KMS-11 (cell line): ENCODE measurements at regions not wholly inside any gene's neighbourhood (a gene's known extent, or its start where the extent isn't known, plus 50 kb on each side); places are given as distances from the start of the nearest gene placed in this dataset.

Source experiments
- H2AFZ ChIP-seq: fragments of 200-600 bp; sonication (generic); 2 replicates; pipeline ENCODE4 v1.6.1; 2016; ENCODE audit warnings: antibody characterized with exemption, mixed run types, low read depth
- H3K27ac ChIP-seq: fragments of 200-600 bp; sonication (generic); 2 replicates; pipeline ENCODE4 v1.6.1; 2016; ENCODE audit warnings: mild to moderate bottlenecking, mixed run types
- H3K27me3 ChIP-seq: fragments of 200-600 bp; sonication (generic); 2 replicates; pipeline ENCODE4 v1.6.1; 2017; ENCODE audit warnings: mild to moderate bottlenecking, low read depth, mixed run types, moderate library complexity; ENCODE audit not compliant: insufficient read depth
- H3K36me3 ChIP-seq: fragments of 200-600 bp; sonication (generic); 2 replicates; pipeline ENCODE4 v1.6.1; 2017; ENCODE audit warnings: mild to moderate bottlenecking, mixed run types; ENCODE audit not compliant: insufficient read depth
- H3K4me1 ChIP-seq: fragments of 200-600 bp; sonication (generic); 2 replicates; pipeline ENCODE4 v1.6.1; 2016; ENCODE audit warnings: mild to moderate bottlenecking, low read depth, mixed run types; ENCODE audit not compliant: poor library complexity, severe bottlenecking
- H3K4me2 ChIP-seq: fragments of 200-600 bp; sonication (generic); 2 replicates; pipeline ENCODE4 v1.7.0; 2016; ENCODE audit warnings: mild to moderate bottlenecking, mixed run types
- H3K4me3 ChIP-seq: fragments of 200-600 bp; sonication (generic); IDR thresholded peaks from 2 replicates; pipeline ENCODE4 v1.6.1; 2017; ENCODE audit warnings: low read depth, low read length, mixed read lengths; ENCODE audit not compliant: insufficient read depth
- H3K79me2 ChIP-seq: fragments of 200-600 bp; sonication (generic); 2 replicates; pipeline ENCODE4 v1.6.1; 2016; ENCODE audit warnings: low read depth, mixed run types; ENCODE audit not compliant: insufficient read depth
- H3K9ac ChIP-seq: fragments of 200-600 bp; sonication (generic); 2 replicates; pipeline ENCODE4 v1.6.1; 2016; ENCODE audit warnings: mild to moderate bottlenecking, mixed run types
- H4K20me1 ChIP-seq: fragments of 200-600 bp; sonication (generic); 2 replicates; pipeline ENCODE4 v1.6.1; 2016; ENCODE audit warnings: mild to moderate bottlenecking, mixed run types; ENCODE audit not compliant: insufficient read depth
- TF ChIP-seq, protein P1 (sequence below): fragments of 200-600 bp; sonication (generic); conservative IDR thresholded peaks from 2 replicates; pipeline ENCODE4 v1.6.1; 2017; ENCODE audit warnings: low read depth, mild to moderate bottlenecking, antibody characterized with exemption, low read length, moderate library complexity, mixed read lengths

DNA sequence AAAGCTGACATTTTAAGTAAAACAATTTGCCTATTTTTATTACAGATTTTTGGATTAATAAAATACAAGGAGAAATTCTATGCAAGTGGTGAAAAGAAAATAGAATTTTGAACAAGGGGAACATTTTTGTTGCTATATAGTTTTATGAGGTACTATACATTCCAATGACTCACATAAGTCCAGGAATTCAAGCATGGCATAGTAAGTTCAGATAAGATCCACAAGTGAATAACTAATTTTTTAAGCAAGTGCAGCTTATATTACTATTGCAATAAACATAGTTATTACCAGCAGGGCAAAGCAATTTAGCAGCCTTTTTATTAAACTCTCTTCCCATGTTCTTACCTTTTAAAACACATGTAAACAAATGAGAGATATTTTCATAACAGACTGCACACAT, 1123.5 kb upstream of the LRRN3 start:
- H3K27ac ChIP-seq = no peak overlapping the region
- TF ChIP-seq, protein P1, sequence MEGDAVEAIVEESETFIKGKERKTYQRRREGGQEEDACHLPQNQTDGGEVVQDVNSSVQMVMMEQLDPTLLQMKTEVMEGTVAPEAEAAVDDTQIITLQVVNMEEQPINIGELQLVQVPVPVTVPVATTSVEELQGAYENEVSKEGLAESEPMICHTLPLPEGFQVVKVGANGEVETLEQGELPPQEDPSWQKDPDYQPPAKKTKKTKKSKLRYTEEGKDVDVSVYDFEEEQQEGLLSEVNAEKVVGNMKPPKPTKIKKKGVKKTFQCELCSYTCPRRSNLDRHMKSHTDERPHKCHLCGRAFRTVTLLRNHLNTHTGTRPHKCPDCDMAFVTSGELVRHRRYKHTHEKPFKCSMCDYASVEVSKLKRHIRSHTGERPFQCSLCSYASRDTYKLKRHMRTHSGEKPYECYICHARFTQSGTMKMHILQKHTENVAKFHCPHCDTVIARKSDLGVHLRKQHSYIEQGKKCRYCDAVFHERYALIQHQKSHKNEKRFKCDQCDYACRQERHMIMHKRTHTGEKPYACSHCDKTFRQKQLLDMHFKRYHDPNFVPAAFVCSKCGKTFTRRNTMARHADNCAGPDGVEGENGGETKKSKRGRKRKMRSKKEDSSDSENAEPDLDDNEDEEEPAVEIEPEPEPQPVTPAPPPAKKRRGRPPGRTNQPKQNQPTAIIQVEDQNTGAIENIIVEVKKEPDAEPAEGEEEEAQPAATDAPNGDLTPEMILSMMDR = no peak
- no peaks in the 10 kb centered on the region for H3K4me1 ChIP-seq
- no peaks in the 10 kb centered on the region for H4K20me1 ChIP-seq
- H3K79me2 ChIP-seq = no peaks in the 10 kb centered on the region
- H3K27me3 ChIP-seq = no peaks in the 10 kb centered on the region
- no peak overlapping the region for H2AFZ ChIP-seq
- no peaks in the 10 kb centered on the region for H3K36me3 ChIP-seq
- no peak overlapping the region for H3K4me2 ChIP-seq
- H3K4me3 ChIP-seq = no peak overlapping the region
- no peak overlapping the region for H3K9ac ChIP-seq

DNA sequence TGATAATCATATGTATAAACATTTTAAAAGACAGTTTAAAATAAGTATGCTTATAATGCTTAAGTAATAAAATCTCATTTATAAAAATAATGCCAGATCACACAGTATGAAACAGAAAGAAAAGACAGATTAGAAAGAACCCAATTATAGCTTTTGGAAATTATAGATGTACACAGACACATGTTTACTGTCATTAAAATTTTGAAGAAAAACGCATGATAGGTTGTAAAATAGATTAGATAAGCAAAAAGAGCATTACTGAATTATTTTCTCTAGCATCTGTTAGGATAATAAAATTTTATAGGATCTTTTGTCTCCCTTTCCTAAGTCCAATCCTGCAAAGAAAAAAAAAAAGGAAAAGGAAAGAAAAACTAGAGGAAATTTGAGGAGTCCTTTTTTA, 1107.3 kb upstream of the LRRN3 start:
- H3K27ac ChIP-seq = no peak overlapping the region
- H3K9ac ChIP-seq = no peak overlapping the region
- TF ChIP-seq, protein P1 = no peak
- H4K20me1 ChIP-seq = no peaks in the 10 kb centered on the region
- no peak overlapping the region for H3K4me3 ChIP-seq
- no peaks in the 10 kb centered on the region for H3K79me2 ChIP-seq
- H3K36me3 ChIP-seq = no peaks in the 10 kb centered on the region
- no peak overlapping the region for H2AFZ ChIP-seq
- H3K4me1 ChIP-seq = no peaks in the 10 kb centered on the region
- no peak overlapping the region for H3K4me2 ChIP-seq
- no peaks in the 10 kb centered on the region for H3K27me3 ChIP-seq

DNA sequence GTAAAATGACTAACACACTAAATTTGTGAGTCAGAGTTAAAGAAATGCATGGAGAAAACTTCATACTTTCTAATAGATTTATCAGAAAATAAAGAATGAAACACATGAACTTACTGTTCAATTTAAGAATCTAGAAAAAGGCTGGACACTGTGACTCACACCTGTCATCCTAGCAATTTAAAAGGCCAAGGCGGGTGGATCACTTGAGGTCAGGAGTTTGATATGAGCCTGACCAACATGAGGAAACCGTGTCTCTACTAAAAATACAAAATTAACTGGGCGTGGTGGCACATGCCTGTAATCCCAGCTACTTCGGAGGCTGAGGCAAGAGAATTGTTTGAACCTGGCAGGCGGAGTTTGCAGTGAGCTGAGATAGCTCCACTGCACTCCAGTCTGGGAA, 1106.2 kb upstream of the LRRN3 start:
- no peak overlapping the region for H3K4me3 ChIP-seq
- TF ChIP-seq, protein P1 = no peak
- no peak overlapping the region for H3K27ac ChIP-seq
- H3K36me3 ChIP-seq = no peaks in the 10 kb centered on the region
- no peaks in the 10 kb centered on the region for H3K27me3 ChIP-seq
- H3K9ac ChIP-seq = no peak overlapping the region
- H2AFZ ChIP-seq = no peak overlapping the region
- H3K4me2 ChIP-seq = no peak overlapping the region
- H3K79me2 ChIP-seq = no peaks in the 10 kb centered on the region
- no peaks in the 10 kb centered on the region for H4K20me1 ChIP-seq
- no peaks in the 10 kb centered on the region for H3K4me1 ChIP-seq

DNA sequence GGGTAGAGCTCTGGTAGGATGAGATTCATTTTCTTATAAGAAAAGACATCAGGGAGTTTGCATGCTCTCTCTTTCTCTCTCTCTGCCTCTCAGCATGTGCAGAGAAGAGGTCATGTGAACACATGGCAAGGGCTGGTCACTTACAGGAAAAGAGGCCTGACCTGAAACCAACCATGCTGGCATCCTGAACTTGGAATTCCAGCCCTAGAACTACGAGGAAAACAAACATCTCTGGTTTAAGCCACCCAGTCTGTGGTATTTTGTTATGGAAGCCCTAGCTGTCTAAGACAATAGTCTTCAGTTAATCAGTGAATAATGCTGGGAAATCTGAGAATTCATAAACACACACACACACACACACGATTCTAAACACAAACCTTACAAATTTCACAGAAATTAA, 1104.2 kb upstream of the LRRN3 start:
- Histone ChIP-seq H3K36me3 (no peaks in the 10 kb centered on the region), H3K27me3 (no peaks in the 10 kb centered on the region), H4K20me1 (no peaks in the 10 kb centered on the region), H3K4me3 (no peak overlapping the region), H2AFZ (no peak overlapping the region), H3K4me2 (no peak overlapping the region), H3K79me2 (no peaks in the 10 kb centered on the region), H3K9ac (no peak overlapping the region), H3K4me1 (no peaks in the 10 kb centered on the region), H3K27ac (no peak overlapping the region)
- TF ChIP-seq, protein P1 = no peak

DNA sequence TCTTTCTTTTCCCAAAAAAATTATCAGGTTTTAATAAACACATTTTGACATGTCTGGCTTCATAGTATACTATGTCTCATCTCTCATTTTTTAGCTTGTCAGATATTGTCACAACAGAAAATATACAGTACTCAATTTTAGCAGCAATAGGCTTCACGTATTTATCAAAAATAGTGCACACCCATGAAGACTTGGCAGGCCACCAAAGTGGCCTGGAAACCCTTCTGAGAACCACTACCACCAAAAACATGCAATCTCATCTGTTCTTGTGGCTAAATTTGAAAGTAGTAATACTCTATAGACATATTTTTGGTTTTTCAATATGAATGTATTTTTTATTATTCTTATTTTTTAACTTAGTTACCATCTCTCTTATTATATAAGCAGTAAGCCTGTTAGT, 1094.5 kb upstream of the LRRN3 start:
- no peak overlapping the region for H3K9ac ChIP-seq
- H3K36me3 ChIP-seq = no peaks in the 10 kb centered on the region
- no peaks in the 10 kb centered on the region for H3K27me3 ChIP-seq
- H3K27ac ChIP-seq = no peak overlapping the region
- H3K4me1 ChIP-seq = peaks cover 10% of the 10 kb centered on the region
- no peaks in the 10 kb centered on the region for H3K79me2 ChIP-seq
- H4K20me1 ChIP-seq = no peaks in the 10 kb centered on the region
- H3K4me3 ChIP-seq = no peak overlapping the region
- H3K4me2 ChIP-seq = no peak overlapping the region
- TF ChIP-seq, protein P1 = no peak
- H2AFZ ChIP-seq = no peak overlapping the region
